Upper lobe of right lung (tissue), 1 donor: ENCODE measurements at regions not wholly inside any gene's neighbourhood (a gene's known extent, or its start where the extent isn't known, plus 50 kb on each side); places are given as distances from the start of the nearest gene placed in this dataset.

Experiments
- ATAC-seq: fragments of 200-7000 bp; cut with Tn5 transposase; one replicate; pipeline ENCODE4 v1.9.1; 2020; ENCODE audit warnings: mild to moderate bottlenecking, moderate library complexity
- DNase-seq: peaks from one replicate; pipeline ENCODE4 v3.0.0-alpha.2; 2020
- H3K27ac ChIP-seq: fragments of 200-600 bp; one replicate; pipeline ENCODE4 v1.8.0; 2022
- H3K27me3 ChIP-seq: fragments of 200-600 bp; one replicate; pipeline ENCODE4 v1.8.0; 2022; ENCODE audit warnings: mild to moderate bottlenecking
- H3K36me3 ChIP-seq: fragments of 200-600 bp; one replicate; pipeline ENCODE4 v1.8.0; 2022
- H3K4me1 ChIP-seq: fragments of 200-600 bp; one replicate; pipeline ENCODE4 v1.8.0; 2022
- H3K4me3 ChIP-seq: fragments of 200-600 bp; one replicate; pipeline ENCODE4 v1.8.0; 2022; ENCODE audit warnings: mild to moderate bottlenecking
- H3K9me3 ChIP-seq: fragments of 200-600 bp; one replicate; pipeline ENCODE4 v1.8.0; 2022
- CTCF ChIP-seq: fragments of 200-600 bp; IDR thresholded peaks from one replicate; pipeline ENCODE4 v1.8.0; 2022; ENCODE audit warnings: antibody characterized with exemption
- intact Hi-C: fragments of 100-400 bp; cut with DNase I; formaldehyde crosslinking; loops from one replicate; pipeline ENCODE4 v1.11.0; 2022
- donor health status: DM: no; HTN: yes; CAD: no; lungs with severe emphysema.

DNA sequence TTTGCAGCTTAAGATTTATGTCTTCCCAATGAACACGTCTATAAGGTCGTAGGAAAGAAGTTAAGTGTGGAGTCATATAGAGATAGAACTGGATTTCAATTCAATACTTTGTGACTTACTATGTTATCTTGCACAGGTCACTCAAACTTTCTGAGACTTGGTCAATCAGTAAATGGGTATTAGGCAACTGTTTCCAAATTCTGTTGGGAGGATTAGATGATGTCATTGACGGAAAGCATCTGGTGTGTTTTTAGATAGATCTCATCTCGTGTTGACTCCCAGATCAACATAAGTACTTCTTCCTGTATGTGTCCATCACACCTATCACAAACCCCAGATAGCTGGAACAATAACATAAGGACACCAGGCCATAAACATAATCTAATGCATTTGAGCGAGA, 771.1 kb upstream of the FANCL start:
- ATAC-seq, result no peak
- DNase-seq, result no peak
- no peaks in the 10 kb centered on the region for H3K4me1 ChIP-seq
- H3K4me3 ChIP-seq, result no peak overlapping the region
- no peak overlapping the region for H3K27ac ChIP-seq
- H3K9me3 ChIP-seq, result no peaks in the 10 kb centered on the region
- no peak for TF ChIP-seq CTCF
- intact Hi-C loops, result no loop called here
- H3K27me3 ChIP-seq, result no peaks in the 10 kb centered on the region
- no peaks in the 10 kb centered on the region for H3K36me3 ChIP-seq

- Histone ChIP-seq H3K27me3 (no peaks in the 10 kb centered on the region), H3K4me1 (no peaks in the 10 kb centered on the region), H3K36me3 (no peaks in the 10 kb centered on the region), H3K4me3 (no peak overlapping the region), H3K9me3 (no peaks in the 10 kb centered on the region), H3K27ac (no peak overlapping the region)
- intact Hi-C loops, result no loop called here
- no peak for ATAC-seq
- no peak for DNase-seq
- no peak for TF ChIP-seq CTCF
Measured at GRCh38 chr2:59008950-59009349, 767.8 kb upstream of the FANCL start.

DNA sequence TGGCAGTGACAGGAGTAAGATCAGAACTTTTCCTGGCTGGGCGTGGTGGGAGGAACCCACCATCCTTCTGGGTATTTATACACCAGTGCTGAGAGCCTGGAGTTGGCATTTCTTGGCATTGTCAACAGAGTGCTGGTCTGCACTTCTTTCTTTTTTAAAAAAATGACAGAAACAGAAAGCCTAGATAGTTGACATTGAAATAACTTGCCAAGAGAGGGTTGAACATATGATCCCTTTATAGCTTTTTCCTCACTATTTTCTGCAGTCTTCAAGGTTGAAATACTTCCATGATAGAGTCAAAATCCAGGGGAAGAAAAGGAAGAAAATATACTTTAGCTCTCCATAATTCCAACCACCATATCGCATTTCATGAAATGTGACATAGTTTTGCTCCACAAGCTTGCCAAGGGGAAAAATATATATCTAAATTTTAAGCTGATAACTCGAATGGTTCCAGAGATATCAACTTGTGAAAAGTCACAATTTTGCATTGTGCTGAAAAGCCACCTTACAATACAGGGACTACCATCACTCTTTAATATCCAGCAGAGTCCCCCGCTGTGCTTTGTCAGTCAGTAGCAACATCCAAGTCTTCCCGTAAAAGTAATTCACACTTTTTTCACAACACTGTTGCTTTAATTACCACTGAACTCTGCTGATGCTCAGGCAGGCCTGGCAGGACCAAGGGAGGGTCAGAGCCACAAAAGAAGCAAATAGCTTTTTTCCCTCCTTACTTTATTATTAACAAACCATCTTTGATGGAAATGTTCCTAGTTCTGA, 764.9 kb upstream of the FANCL start:
- H3K27ac ChIP-seq, result no peak overlapping the region
- H3K36me3 ChIP-seq, result no peaks in the 10 kb centered on the region
- TF ChIP-seq CTCF, result no peak
- H3K4me3 ChIP-seq, result no peak overlapping the region
- no peaks in the 10 kb centered on the region for H3K4me1 ChIP-seq
- intact Hi-C loops, result no loop called here
- H3K9me3 ChIP-seq, result no peaks in the 10 kb centered on the region
- no peaks in the 10 kb centered on the region for H3K27me3 ChIP-seq
- ATAC-seq (no peak), DNase-seq (no peak)

DNA sequence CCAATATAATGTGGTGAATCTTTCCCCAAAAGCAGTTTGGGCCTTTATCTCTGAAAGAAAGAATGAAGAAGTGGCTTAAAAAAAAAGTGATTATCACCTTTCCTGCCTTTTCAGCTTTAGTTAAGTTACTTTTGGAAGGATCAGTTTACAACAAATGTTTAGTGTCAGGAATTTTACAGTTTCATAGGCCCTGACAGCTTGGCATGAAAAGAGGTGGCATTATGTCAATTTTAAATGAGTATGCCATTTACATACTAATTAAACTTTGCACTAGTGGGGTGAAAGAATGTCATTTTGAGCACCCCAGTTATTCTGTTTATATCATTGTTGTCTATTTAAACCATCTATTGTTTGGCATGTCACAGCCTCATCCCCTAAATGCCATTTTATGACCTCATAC, 763.5 kb upstream of the FANCL start:
- intact Hi-C loops, result no loop called here
- no peak for TF ChIP-seq CTCF
- DNase-seq (no peak), ATAC-seq (no peak)
- H3K9me3 ChIP-seq, result no peaks in the 10 kb centered on the region
- H3K27ac ChIP-seq, result no peak overlapping the region
- H3K4me1 ChIP-seq, result no peaks in the 10 kb centered on the region
- no peaks in the 10 kb centered on the region for H3K36me3 ChIP-seq
- no peak overlapping the region for H3K4me3 ChIP-seq
- no peaks in the 10 kb centered on the region for H3K27me3 ChIP-seq

DNA sequence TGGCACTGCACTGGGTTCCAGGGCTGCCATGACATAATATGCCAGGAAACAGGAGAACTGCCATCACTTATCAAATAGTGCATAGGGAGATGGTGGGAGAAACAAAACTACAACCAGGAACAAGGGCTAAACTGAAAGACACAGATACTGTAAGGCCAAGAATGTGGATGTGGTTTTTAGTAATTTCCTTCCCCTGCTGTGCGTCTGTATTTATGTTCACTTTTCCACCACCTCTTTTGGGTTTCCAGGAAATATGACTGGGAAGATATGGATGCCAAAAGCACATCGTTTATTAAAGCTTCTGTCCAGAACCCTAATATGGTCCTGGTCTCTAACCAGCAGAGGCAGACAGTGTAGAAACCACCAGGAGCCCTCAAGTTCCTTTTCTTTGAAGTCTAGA, 759.7 kb upstream of the FANCL start:
- no peaks in the 10 kb centered on the region for H3K4me1 ChIP-seq
- no peak for TF ChIP-seq CTCF
- no peak overlapping the region for H3K4me3 ChIP-seq
- no peaks in the 10 kb centered on the region for H3K9me3 ChIP-seq
- H3K36me3 ChIP-seq, result no peaks in the 10 kb centered on the region
- ATAC-seq (no peak), DNase-seq (no peak)
- no peak overlapping the region for H3K27ac ChIP-seq
- intact Hi-C loops, result no loop called here
- no peaks in the 10 kb centered on the region for H3K27me3 ChIP-seq
